SK-N-SH (cell line): ENCODE measurements at regions not wholly inside any gene's neighbourhood (a gene's known extent, or its start where the extent isn't known, plus 50 kb on each side); places are given as distances from the start of the nearest gene placed in this dataset.

Experiments used
- CTCF ChIA-PET: fragments of 300-600, 350-600 bp; formaldehyde crosslinking; extraction: SDS; loops from one replicate; lab custom pipeline; 2021; lab: Yijun Ruan, JAX
- POLR2A ChIA-PET: fragments of 350-600 bp; sonication (Branson Sonifier 250); formaldehyde crosslinking; extraction: SDS; loops from one replicate; lab custom pipeline; 2020; ENCODE audit warnings: antibody characterized with exemption, inconsistent platforms; lab: Yijun Ruan, JAX
- DNase-seq: peaks from one replicate; pipeline ENCODE4 v3.0.0; 2012
- H2AFZ ChIP-seq: fragments of 200-600 bp; sonication (generic); 2 replicates; pipeline ENCODE4 v1.8.1; 2016; ENCODE audit warnings: antibody characterized with exemption, mild to moderate bottlenecking, low read depth
- H3F3A ChIP-seq: fragments of 200-600 bp; sonication (generic); replicated peaks from 2 replicates; pipeline ENCODE3; 2016; ENCODE audit warnings: antibody characterized with exemption, mild to moderate bottlenecking; ENCODE audit not compliant: insufficient read depth
- H3K27ac ChIP-seq, 2 experiments: fragments of 200-500 bp in 1 of 2; fragments of 200-600 bp in 1 of 2; sonication (Bioruptor generic) in 1 of 2; sonication (generic), shearing (Covaris generic) in 1 of 2; 2 replicates each; pipeline versions ENCODE4 v1.5.1 to v1.6.1; 2014 to 2016; ENCODE audit warnings: low read depth in 2 of 2, inconsistent platforms in 1 of 2, low read length in 1 of 2, mild to moderate bottlenecking in 1 of 2, mixed read lengths in 1 of 2
- H3K27me3 ChIP-seq: fragments of 200-600 bp; sonication (generic), shearing (Covaris generic); 2 replicates; pipeline ENCODE4 v1.6.1; 2016; ENCODE audit warnings: mixed run types; ENCODE audit not compliant: insufficient read depth
- H3K36me3 ChIP-seq, 2 experiments: fragments of 200-500 bp in 1 of 2; fragments of 200-600 bp in 1 of 2; sonication (Bioruptor generic) in 1 of 2; sonication (generic) in 1 of 2; replicated peaks in 1 of 2; 2 replicates each; pipeline versions ENCODE3 to v1.5.1; 2014 to 2016; ENCODE audit warnings: low read length in 1 of 2, mild to moderate bottlenecking in 1 of 2; ENCODE audit not compliant: insufficient read depth in 2 of 2, control insufficient read depth in 1 of 2
- H3K4me1 ChIP-seq, 2 experiments: fragments of 200-500 bp in 1 of 2; fragments of 200-600 bp in 1 of 2; sonication (Bioruptor generic) in 1 of 2; sonication (generic), shearing (Covaris generic) in 1 of 2; 2 replicates each; pipeline versions ENCODE4 v1.5.1 to v1.6.1; 2014 to 2016; ENCODE audit warnings: low read depth in 1 of 2, low read length in 1 of 2, mixed run types in 1 of 2; ENCODE audit not compliant: insufficient read depth in 2 of 2, control insufficient read depth in 1 of 2
- H3K4me2 ChIP-seq: fragments of 200-600 bp; sonication (generic), shearing (Covaris generic); 2 replicates; pipeline ENCODE4 v1.6.1; 2017; ENCODE audit warnings: mixed run types
- H3K4me3 ChIP-seq, 2 experiments: fragments of 200-500 bp in 1 of 2; fragments of 200-600 bp in 1 of 2; sonication (Bioruptor generic) in 1 of 2; sonication (generic), shearing (Covaris generic) in 1 of 2; 2 replicates each; pipeline versions ENCODE4 v1.5.1 to v1.8.1; 2014 to 2016; ENCODE audit warnings: low read depth in 2 of 2, inconsistent platforms in 1 of 2, low read length in 1 of 2, mild to moderate bottlenecking in 1 of 2, mixed read lengths in 1 of 2, moderate library complexity in 1 of 2
- H3K79me2 ChIP-seq: fragments of 200-600 bp; sonication (generic); 2 replicates; pipeline ENCODE4 v1.8.1; 2017; ENCODE audit warnings: mild to moderate bottlenecking; ENCODE audit not compliant: insufficient read depth
- H3K9ac ChIP-seq: fragments of 200-600 bp; sonication (generic); 2 replicates; pipeline ENCODE4 v1.6.1; 2017; ENCODE audit warnings: mixed run types
- H3K9me2 ChIP-seq: fragments of 200-600 bp; sonication (generic); 2 replicates; pipeline ENCODE4 v1.6.1; 2017; ENCODE audit warnings: mixed run types
- H3K9me3 ChIP-seq: fragments of 200-600 bp; sonication (generic); 2 replicates; pipeline ENCODE4 v1.6.1; 2017; ENCODE audit warnings: mixed run types, mild to moderate bottlenecking, moderate library complexity
- H4K20me1 ChIP-seq: fragments of 200-600 bp; sonication (generic); 2 replicates; pipeline ENCODE4 v1.6.1; 2017; ENCODE audit warnings: mild to moderate bottlenecking, mixed run types; ENCODE audit not compliant: insufficient read depth
- EZH2phosphoT487 ChIP-seq: fragments of 200-600 bp; sonication (generic); IDR thresholded peaks from 2 replicates; pipeline ENCODE4 v1.6.1; 2017; ENCODE audit warnings: low read depth, mixed run types, mild to moderate bottlenecking, antibody characterized with exemption, moderate library complexity, borderline replicate concordance
- FOXJ3 ChIP-seq: sonication (generic); formaldehyde crosslinking; IDR thresholded peaks from 2 replicates; pipeline ENCODE4 v1.5.1; 2020; ENCODE audit warnings: mild to moderate bottlenecking, missing genetic modification reagents
- FOXM1 ChIP-seq: IDR thresholded peaks from 2 replicates; pipeline ENCODE4 v1.4.0; 2012; ENCODE audit warnings: low read depth, mild to moderate bottlenecking
- MXI1 ChIP-seq: IDR thresholded peaks from 2 replicates; pipeline ENCODE4 v1.6.1; 2012; ENCODE audit warnings: mild to moderate bottlenecking, low read depth, low read length, improper control_type of control experiment
- NFIC ChIP-seq: IDR thresholded peaks from 2 replicates; pipeline ENCODE4 v1.4.0; 2012; ENCODE audit warnings: borderline replicate concordance
- NRF1 ChIP-seq: IDR thresholded peaks from 2 replicates; pipeline ENCODE4 v1.6.1; 2012; ENCODE audit warnings: low read depth, mild to moderate bottlenecking, low read length
- RAD21 ChIP-seq: IDR thresholded peaks from 2 replicates; pipeline ENCODE4 v1.6.1; 2012; ENCODE audit warnings: mild to moderate bottlenecking, low read length
- RFX5 ChIP-seq: IDR thresholded peaks from 2 replicates; pipeline ENCODE4 v1.6.1; 2012; ENCODE audit warnings: mild to moderate bottlenecking, improper control_type of control experiment, low read length
- RXRA ChIP-seq: IDR thresholded peaks from 2 replicates; pipeline ENCODE4 v1.4.0; 2012; ENCODE audit warnings: low read depth, mild to moderate bottlenecking, borderline replicate concordance
- SIN3A ChIP-seq: IDR thresholded peaks from 2 replicates; pipeline ENCODE4 v1.6.1; 2012; ENCODE audit warnings: low read depth, mild to moderate bottlenecking, low read length, moderate library complexity, borderline replicate concordance
- USF2 ChIP-seq: fragments of 150-350 bp; IDR thresholded peaks from 2 replicates; pipeline ENCODE4 v1.6.1; 2017; ENCODE audit warnings: antibody characterized with exemption, low read length, low read depth, borderline replicate concordance
- YY1 ChIP-seq: IDR thresholded peaks from 2 replicates; pipeline ENCODE4 v1.4.0; 2012; ENCODE audit warnings: low read depth, mild to moderate bottlenecking
- TF ChIP-seq, protein P1 (sequence below): fragments of 150-350 bp; IDR thresholded peaks from 2 replicates; pipeline ENCODE4 v1.6.1; 2016; ENCODE audit warnings: mild to moderate bottlenecking, low read depth, low read length
- TF ChIP-seq, protein P2 (sequence below): fragments of 200-600 bp; sonication (generic); IDR thresholded peaks from 2 replicates; pipeline ENCODE4 v1.6.1; 2017; ENCODE audit warnings: antibody characterized with exemption, mild to moderate bottlenecking, moderate library complexity

DNA sequence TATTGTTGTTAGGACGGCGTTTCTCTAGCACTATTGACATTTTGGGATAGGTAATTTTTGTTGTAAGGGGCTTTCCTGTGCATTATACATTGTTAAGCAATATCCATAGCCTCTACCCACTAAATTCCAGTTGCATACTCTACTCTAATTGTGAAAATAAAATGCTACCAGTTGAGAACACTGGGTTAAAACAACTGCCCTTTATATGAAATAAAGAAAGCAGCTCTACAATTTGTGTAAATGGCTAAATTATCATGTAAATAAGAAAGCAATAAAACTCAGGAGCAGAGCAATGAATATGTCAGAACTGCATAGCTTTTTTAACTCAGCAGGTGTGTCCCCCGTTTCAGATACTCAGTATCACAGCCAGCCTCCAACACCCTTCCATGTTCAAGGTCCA, 812.7 kb upstream of the NRXN1 start (continued):
- TF ChIP-seq, protein P1, sequence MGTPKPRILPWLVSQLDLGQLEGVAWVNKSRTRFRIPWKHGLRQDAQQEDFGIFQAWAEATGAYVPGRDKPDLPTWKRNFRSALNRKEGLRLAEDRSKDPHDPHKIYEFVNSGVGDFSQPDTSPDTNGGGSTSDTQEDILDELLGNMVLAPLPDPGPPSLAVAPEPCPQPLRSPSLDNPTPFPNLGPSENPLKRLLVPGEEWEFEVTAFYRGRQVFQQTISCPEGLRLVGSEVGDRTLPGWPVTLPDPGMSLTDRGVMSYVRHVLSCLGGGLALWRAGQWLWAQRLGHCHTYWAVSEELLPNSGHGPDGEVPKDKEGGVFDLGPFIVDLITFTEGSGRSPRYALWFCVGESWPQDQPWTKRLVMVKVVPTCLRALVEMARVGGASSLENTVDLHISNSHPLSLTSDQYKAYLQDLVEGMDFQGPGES, result no peak
- TF ChIP-seq RAD21 (no peak), RXRA (no peak), EZH2phosphoT487 (no peak), RFX5 (no peak), NRF1 (no peak), MXI1 (no peak), NFIC (no peak), YY1 (no peak)
- TF ChIP-seq, protein P2, sequence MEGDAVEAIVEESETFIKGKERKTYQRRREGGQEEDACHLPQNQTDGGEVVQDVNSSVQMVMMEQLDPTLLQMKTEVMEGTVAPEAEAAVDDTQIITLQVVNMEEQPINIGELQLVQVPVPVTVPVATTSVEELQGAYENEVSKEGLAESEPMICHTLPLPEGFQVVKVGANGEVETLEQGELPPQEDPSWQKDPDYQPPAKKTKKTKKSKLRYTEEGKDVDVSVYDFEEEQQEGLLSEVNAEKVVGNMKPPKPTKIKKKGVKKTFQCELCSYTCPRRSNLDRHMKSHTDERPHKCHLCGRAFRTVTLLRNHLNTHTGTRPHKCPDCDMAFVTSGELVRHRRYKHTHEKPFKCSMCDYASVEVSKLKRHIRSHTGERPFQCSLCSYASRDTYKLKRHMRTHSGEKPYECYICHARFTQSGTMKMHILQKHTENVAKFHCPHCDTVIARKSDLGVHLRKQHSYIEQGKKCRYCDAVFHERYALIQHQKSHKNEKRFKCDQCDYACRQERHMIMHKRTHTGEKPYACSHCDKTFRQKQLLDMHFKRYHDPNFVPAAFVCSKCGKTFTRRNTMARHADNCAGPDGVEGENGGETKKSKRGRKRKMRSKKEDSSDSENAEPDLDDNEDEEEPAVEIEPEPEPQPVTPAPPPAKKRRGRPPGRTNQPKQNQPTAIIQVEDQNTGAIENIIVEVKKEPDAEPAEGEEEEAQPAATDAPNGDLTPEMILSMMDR, result no peak

DNA sequence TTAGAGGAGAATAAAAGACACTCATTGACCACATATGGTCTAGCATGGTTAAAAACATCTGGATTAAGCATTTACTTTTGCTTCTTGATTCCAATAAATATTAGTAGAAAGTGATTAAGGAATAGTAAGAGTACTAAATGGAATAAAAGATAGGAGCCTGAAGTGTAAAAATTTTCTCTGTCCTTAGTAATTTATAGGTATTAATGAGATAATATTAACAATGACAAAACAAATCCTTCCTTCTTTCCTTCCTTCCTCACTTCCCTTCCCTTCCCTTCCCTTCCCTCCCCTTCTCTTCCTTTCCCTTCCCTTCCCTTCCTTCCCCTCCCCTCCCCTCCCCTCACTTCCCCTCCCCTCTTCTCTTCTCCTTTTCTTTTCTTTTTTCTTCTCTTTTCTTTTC, 797.5 kb upstream of the NRXN1 start:
- ChIA-PET CTCF (no interaction called here), POLR2A (no interaction called here)
- H3K4me1 ChIP-seq, result no peaks in the 10 kb centered on the region
- H3K9me3 ChIP-seq, result no peaks in the 10 kb centered on the region
- no peak for DNase-seq
- no peak overlapping the region for H3K27ac ChIP-seq
- H3K27me3 ChIP-seq, result no peaks in the 10 kb centered on the region
- H4K20me1 ChIP-seq, result no peaks in the 10 kb centered on the region
- no peaks in the 10 kb centered on the region for H3K9me2 ChIP-seq
- no peak overlapping the region for H3K4me2 ChIP-seq
- no peak overlapping the region for H2AFZ ChIP-seq
- no peaks in the 10 kb centered on the region for H3K36me3 ChIP-seq
- H3K79me2 ChIP-seq, result no peaks in the 10 kb centered on the region
- no peak overlapping the region for H3K4me3 ChIP-seq
- H3F3A ChIP-seq, result no peaks in the 10 kb centered on the region
- TF ChIP-seq YY1 (no peak), NFIC (no peak), FOXM1 (no peak), USF2 (no peak), SIN3A (no peak), FOXJ3 (no peak), RAD21 (no peak)
- no peak overlapping the region for H3K9ac ChIP-seq
